GM12891 (cell line): ENCODE measurements at regions not wholly inside any gene's neighbourhood (a gene's known extent, or its start where the extent isn't known, plus 50 kb on each side); places are given as distances from the start of the nearest gene placed in this dataset.

Experiments used
- DNase-seq: peaks from one replicate; pipeline ENCODE4 v3.0.0; 2011; ENCODE audit warnings: low spot score; ENCODE audit not compliant: insufficient read length
- FAIRE-seq: peaks from 2 replicates; lab custom pipeline; 2011; peaks lifted over from hg19 to GRCh38; lab: Jason Lieb, UNC
- PAX5 ChIP-seq: IDR thresholded peaks from 2 replicates; pipeline ENCODE4 v1.6.1; 2011; ENCODE audit warnings: low read length, moderate library complexity, mild to moderate bottlenecking; ENCODE audit not compliant: insufficient read depth, severe bottlenecking
- POLR2A ChIP-seq: IDR thresholded peaks from 2 replicates; pipeline ENCODE4 v1.6.1; 2011; ENCODE audit warnings: low read depth, low read length, control low read depth
- POLR2AphosphoS5 ChIP-seq: IDR thresholded peaks from 2 replicates; pipeline ENCODE4 v1.6.1; 2011; ENCODE audit warnings: low read depth, low read length, control low read depth
- POU2F2 ChIP-seq: IDR thresholded peaks from 2 replicates; pipeline ENCODE4 v1.6.1; 2011; ENCODE audit warnings: low read depth, mild to moderate bottlenecking, control low read depth, low read length, moderate library complexity
- SPI1 ChIP-seq: IDR thresholded peaks from 2 replicates; pipeline ENCODE4 v1.6.1; 2011; ENCODE audit warnings: low read depth, low read length, control low read depth
- TAF1 ChIP-seq: IDR thresholded peaks from 2 replicates; pipeline ENCODE4 v1.6.1; 2011; ENCODE audit warnings: low read depth, low read length, control low read depth

DNA sequence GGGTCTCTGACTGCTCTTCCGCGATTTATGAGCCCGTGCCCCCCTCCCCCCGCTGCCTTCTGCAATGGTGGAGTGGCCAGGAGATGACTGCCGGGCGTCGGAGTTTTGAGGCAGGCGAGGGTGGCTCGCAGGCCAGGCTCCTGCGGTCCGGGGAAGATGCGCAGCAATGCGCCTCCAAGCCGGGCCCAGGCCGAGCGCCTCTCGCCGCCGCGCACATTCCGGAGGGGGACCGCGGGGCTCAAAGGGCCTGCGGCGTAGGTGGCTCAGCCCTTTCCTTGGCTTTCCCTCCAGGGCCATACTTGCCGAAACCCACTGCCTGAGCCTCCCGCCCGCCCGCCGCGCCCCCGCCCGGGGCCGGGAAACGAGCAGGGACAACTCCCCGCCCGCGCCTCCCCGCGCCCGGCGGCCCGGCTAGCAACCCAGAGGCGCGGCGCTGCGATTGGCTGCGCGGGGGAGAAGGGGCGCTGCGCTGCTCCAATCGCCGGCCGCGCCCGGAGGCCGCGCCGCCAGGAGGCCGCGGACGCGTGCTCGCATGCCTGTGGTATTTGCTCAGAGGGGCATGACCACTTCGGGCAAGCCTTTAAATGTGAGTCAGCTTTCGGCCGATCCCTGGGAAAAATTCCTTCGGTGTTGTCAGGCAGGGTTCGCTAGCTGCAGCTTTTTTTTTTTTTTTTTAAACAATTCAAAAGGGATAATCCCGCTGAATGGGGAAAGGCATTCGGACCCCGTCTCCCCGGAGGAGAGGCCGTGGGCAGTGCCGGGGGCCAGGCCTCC, 157.9 kb upstream of the PARP11 start:
- DNase-seq (peak; percentile 95), FAIRE-seq (peak; percentile 83)
- TF ChIP-seq TAF1, result no peak
- no peak for TF ChIP-seq POU2F2
- no peak for TF ChIP-seq PAX5
- TF ChIP-seq POLR2A, result no peak
- no peak for TF ChIP-seq POLR2AphosphoS5
- TF ChIP-seq SPI1, result no peak

DNA sequence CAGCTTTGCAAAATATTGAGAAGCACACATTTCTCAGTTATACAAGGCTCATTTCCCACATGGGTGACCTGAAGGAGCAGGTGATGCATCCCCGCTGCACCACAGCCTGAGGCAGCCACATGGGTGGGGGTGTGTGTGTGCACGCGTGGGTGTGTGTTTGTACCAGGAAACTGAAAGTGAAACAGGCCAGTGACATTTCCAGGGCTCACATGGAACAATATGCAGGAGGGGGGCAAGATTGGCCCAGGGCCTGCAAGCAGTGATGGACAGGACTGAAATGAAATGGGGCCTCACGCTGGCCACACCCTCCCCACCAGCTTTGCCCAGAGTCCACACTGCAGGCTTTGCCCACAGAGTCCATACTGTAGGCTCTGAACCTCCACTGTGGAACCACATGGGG, 154.2 kb upstream of the PARP11 start:
- no peak for TF ChIP-seq POLR2A
- no peak for TF ChIP-seq POLR2AphosphoS5
- TF ChIP-seq TAF1, result no peak
- TF ChIP-seq SPI1, result no peak
- TF ChIP-seq PAX5, result no peak
- DNase-seq (no peak), FAIRE-seq (no peak)

GRCh38 chr12:4026517-4026916, 153.3 kb upstream of the PARP11 start:
- DNase-seq (no peak), FAIRE-seq (no peak)
- TF ChIP-seq POLR2A, result no peak

GRCh38 chr12:4026020-4026358, 152.8 kb upstream of the PARP11 start:
- DNase-seq (no peak), FAIRE-seq (no peak)
- TF ChIP-seq PAX5, result no peak
- TF ChIP-seq TAF1, result no peak

GRCh38 chr12:4025181-4026019, 152.2 kb upstream of the PARP11 start:
- no peak for FAIRE-seq
- DNase-seq, result no peak
- no peak for TF ChIP-seq POU2F2
- no peak for TF ChIP-seq TAF1
- TF ChIP-seq POLR2A, result no peak
- TF ChIP-seq POLR2AphosphoS5, result no peak
- no peak for TF ChIP-seq PAX5
- TF ChIP-seq SPI1, result no peak

- DNase-seq (no peak), FAIRE-seq (no peak)
- TF ChIP-seq PAX5 (no peak), SPI1 (no peak), POLR2A (no peak), TAF1 (no peak), POLR2AphosphoS5 (no peak), POU2F2 (no peak)
Observed at GRCh38 chr12:4024701-4025100, 151.5 kb upstream of the PARP11 start.

DNA sequence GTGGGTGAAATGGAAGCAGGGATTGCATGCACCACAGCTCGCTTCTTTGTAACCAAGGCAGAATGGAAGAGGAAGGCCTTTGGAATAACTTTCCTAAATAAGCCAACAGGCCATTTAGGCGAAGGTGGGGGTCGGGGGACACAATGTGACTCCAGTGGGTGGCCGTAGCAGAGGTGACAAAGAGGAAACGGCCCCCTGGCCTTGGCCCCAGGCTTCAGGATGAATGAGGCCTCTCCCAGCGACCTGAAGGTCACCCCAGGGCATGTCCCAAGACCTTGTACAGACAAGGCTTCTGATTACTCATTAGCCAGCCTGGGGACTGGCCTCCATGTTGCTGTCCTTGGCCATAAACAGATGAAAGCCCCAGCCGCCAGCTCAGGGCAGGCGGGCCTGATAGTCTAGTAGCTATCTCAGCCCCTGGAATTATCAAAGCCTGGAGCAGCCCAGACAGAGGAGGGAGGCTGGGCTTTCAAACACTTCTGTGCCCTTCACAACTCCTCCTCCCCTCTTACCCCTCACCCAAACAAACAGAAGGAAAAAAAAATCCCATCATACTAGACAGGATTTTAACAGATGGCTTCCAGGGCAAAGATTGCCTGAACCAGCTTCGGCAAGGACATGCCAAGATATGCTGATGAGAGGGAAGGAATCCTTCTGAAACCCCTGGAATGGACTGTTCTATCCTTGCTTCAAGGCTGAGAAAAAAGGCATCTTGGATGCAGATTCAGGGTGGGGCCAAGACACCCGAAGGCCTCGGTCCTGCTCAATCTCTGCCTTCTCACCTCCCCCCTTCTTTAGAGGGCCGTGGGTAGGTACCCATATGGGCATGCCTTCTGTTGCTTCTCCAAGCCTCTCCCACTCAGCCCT, 142.3 kb upstream of the PARP11 start:
- no peak for DNase-seq
- no peak for TF ChIP-seq POU2F2
- TF ChIP-seq PAX5, result no peak
- no peak for TF ChIP-seq POLR2A
- no peak for TF ChIP-seq SPI1
- no peak for TF ChIP-seq TAF1
- no peak for TF ChIP-seq POLR2AphosphoS5
- no peak for FAIRE-seq

- FAIRE-seq (no peak), DNase-seq (no peak)
- TF ChIP-seq TAF1 (no peak), POLR2AphosphoS5 (no peak), POLR2A (no peak), PAX5 (no peak), POU2F2 (no peak), SPI1 (no peak)
Observed at GRCh38 chr12:4014858-4015224, 141.6 kb upstream of the PARP11 start.

GRCh38 chr12:4014444-4014843, 141.2 kb upstream of the PARP11 start:
- TF ChIP-seq TAF1 (no peak), PAX5 (no peak), POLR2AphosphoS5 (no peak), POLR2A (no peak), POU2F2 (no peak), SPI1 (no peak)
- DNase-seq (no peak), FAIRE-seq (no peak)
